Ishikawa (cell line): ENCODE measurements at regions not wholly inside any gene's neighbourhood (a gene's known extent, or its start where the extent isn't known, plus 50 kb on each side); places are given as distances from the start of the nearest gene placed in this dataset.

Experiments used
- CEBPB ChIP-seq: IDR thresholded peaks from 2 replicates; pipeline ENCODE4 v1.6.1; 2012
- CREB1 ChIP-seq: IDR thresholded peaks from 2 replicates; pipeline ENCODE4 v1.6.1; 2012; ENCODE audit warnings: low read depth
- EGR1 ChIP-seq: IDR thresholded peaks from 2 replicates; pipeline ENCODE4 v1.6.1; 2012
- EP300 ChIP-seq: IDR thresholded peaks from 2 replicates; pipeline ENCODE4 v1.6.1; 2012; ENCODE audit warnings: borderline replicate concordance
- FOXM1 ChIP-seq: IDR thresholded peaks from 2 replicates; pipeline ENCODE4 v1.6.1; 2012; ENCODE audit warnings: low read depth, borderline replicate concordance
- NFIC ChIP-seq: IDR thresholded peaks from 2 replicates; pipeline ENCODE4 v1.6.1; 2012
- RAD21 ChIP-seq: IDR thresholded peaks from 2 replicates; pipeline ENCODE4 v1.6.1; 2012; ENCODE audit warnings: low read depth
- REST ChIP-seq: IDR thresholded peaks from 2 replicates; pipeline ENCODE4 v1.6.1; 2012; ENCODE audit warnings: low read depth, mild to moderate bottlenecking
- TAF1 ChIP-seq: IDR thresholded peaks from 2 replicates; pipeline ENCODE4 v1.6.1; 2012; ENCODE audit warnings: low read depth, mild to moderate bottlenecking
- TCF12 ChIP-seq: IDR thresholded peaks from 2 replicates; pipeline ENCODE4 v1.6.1; 2012; ENCODE audit warnings: low read depth
- TEAD4 ChIP-seq: IDR thresholded peaks from 2 replicates; pipeline ENCODE4 v1.6.1; 2012
- YY1 ChIP-seq: IDR thresholded peaks from 2 replicates; pipeline ENCODE4 v1.6.1; 2012; ENCODE audit warnings: low read depth
- ZBTB7A ChIP-seq: IDR thresholded peaks from 2 replicates; pipeline ENCODE4 v1.6.1; 2012; ENCODE audit warnings: low read depth
- TF ChIP-seq, protein P1 (sequence below): IDR thresholded peaks from 2 replicates; pipeline ENCODE4 v1.6.1; 2012
- TF ChIP-seq, protein P2 (sequence below): IDR thresholded peaks from 2 replicates; pipeline ENCODE4 v1.6.1; 2012

- TF ChIP-seq NFIC: no peak
- TF ChIP-seq, protein P1, sequence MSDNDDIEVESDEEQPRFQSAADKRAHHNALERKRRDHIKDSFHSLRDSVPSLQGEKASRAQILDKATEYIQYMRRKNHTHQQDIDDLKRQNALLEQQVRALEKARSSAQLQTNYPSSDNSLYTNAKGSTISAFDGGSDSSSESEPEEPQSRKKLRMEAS: no peak
- TF ChIP-seq, protein P2, sequence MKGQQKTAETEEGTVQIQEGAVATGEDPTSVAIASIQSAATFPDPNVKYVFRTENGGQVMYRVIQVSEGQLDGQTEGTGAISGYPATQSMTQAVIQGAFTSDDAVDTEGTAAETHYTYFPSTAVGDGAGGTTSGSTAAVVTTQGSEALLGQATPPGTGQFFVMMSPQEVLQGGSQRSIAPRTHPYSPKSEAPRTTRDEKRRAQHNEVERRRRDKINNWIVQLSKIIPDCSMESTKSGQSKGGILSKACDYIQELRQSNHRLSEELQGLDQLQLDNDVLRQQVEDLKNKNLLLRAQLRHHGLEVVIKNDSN: no peak
- TF ChIP-seq FOXM1: no peak
- TF ChIP-seq ZBTB7A: no peak
- TF ChIP-seq CEBPB: no peak
- TF ChIP-seq CREB1: no peak
- no peak for TF ChIP-seq EP300
Measured at GRCh38 chr5:165004175-165004574, 1498.8 kb downstream of the MAT2B start.

DNA sequence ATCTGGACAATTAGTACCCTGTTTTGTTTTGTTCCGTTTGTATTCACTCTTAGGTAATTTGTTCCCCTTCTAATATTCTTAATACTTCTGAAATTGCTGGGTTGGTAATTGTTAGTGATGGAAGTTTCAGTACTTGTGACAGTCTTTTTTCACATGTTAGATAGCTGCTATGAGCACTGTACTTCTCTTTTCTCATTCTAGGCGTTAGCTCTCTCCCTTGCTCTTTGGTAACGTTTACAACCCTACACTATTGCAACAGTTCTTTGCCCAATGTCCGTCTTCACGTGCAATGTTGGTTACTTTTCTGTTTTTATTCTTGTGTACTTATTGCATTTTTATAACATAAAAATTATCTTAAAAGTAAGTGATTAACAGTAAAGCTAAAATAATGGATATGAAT is 1509.0 kb downstream of the MAT2B start:
- TF ChIP-seq TEAD4: no peak
- no peak for TF ChIP-seq EP300
- TF ChIP-seq CEBPB: no peak
- no peak for TF ChIP-seq REST
- TF ChIP-seq EGR1: no peak
- TF ChIP-seq RAD21: no peak
- no peak for TF ChIP-seq NFIC
- TF ChIP-seq TAF1: no peak
- no peak for TF ChIP-seq ZBTB7A
- TF ChIP-seq, protein P2: no peak
- TF ChIP-seq CREB1: no peak
- no peak for TF ChIP-seq TCF12
- TF ChIP-seq, protein P1: no peak

DNA sequence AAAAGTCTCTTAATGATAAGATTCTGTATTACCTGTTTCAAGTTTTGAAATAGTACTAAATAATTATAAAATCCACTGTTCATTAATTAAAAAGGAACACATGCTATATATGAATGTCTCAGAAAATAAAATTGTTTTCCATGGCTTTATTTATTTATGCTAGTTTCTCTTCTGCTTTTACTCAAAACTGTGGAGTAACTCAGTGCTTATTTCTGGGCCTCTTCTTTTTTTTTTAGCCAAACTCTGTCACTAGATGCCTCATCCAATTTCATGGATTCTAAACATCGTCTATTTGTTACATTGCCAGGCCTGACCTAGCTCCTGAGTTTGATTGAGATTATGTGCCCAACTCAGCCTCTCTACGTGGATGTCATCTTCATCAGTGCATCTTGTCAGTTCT is 1509.7 kb downstream of the MAT2B start:
- TF ChIP-seq FOXM1 (no peak), CEBPB (no peak), EP300 (no peak), ZBTB7A (no peak), RAD21 (no peak), TAF1 (no peak), TEAD4 (no peak), EGR1 (no peak), CREB1 (no peak), NFIC (no peak), YY1 (no peak), TCF12 (no peak), REST (no peak)
- TF ChIP-seq, protein P1: no peak
- TF ChIP-seq, protein P2: no peak

- TF ChIP-seq EGR1: no peak
- TF ChIP-seq FOXM1: no peak
Measured at GRCh38 chr5:165015547-165015946, 1510.1 kb downstream of the MAT2B start.

DNA sequence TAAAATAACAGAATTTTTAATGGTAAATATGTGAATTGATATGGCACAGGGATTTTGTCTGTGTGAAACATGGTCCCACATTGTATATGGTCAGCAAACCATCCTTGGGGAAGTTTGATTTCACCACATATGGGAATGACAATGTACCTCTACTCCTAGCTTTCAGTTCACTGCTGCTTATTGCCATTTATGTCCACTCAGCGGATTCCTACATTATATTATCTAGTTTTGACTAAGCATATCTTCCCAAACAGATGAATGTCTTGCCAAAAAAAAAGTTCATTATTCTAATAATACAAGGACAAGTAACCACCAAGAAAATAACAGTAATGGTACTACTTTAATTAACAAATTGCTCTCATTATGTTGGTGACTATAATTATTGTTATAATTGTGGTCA is 1521.6 kb downstream of the MAT2B start:
- TF ChIP-seq TAF1 (no peak), EP300 (no peak), TEAD4 (no peak), FOXM1 (no peak), CEBPB (no peak), EGR1 (no peak), CREB1 (no peak), REST (no peak), TCF12 (no peak), NFIC (no peak), YY1 (no peak), ZBTB7A (no peak), RAD21 (no peak)
- TF ChIP-seq, protein P2: no peak
- TF ChIP-seq, protein P1: no peak
